Caco-2 (cell line): ENCODE measurements at regions not wholly inside any gene's neighbourhood (a gene's known extent, or its start where the extent isn't known, plus 50 kb on each side); places are given as distances from the start of the nearest gene placed in this dataset.

Experiments
- BruUV-seq: library from RNA; stranded (reverse); fragments of 400-500 nt; replicated peaks from 2 replicates; lab custom pipeline; 2021; lab: Mats Ljungman, UMichigan
- CTCF ChIA-PET: fragments of 300-600 bp; sonication (Branson Sonifier 250); formaldehyde crosslinking; loops from one replicate; lab custom pipeline; 2022; ENCODE audit warnings: antibody characterized with exemption; lab: Charles Lee
- POLR2A ChIA-PET: fragments of 300-600 bp; sonication (Branson Sonifier 250); formaldehyde crosslinking; loops from one replicate; lab custom pipeline; 2022; ENCODE audit warnings: antibody characterized with exemption; lab: Charles Lee
- DNase-seq, 2 experiments: peaks; one replicate each; pipeline versions ENCODE4 v3.0.0 to v3.0.0-alpha.2; 2020 to 2022
- H3K27me3 ChIP-seq: replicated peaks from 2 replicates; pipeline ENCODE4 v1.6.0; 2011; ENCODE audit warnings: low read length; ENCODE audit not compliant: control insufficient read depth, insufficient read depth
- H3K36me3 ChIP-seq: 2 replicates; pipeline ENCODE4 v1.5.1; 2011; ENCODE audit warnings: low read length; ENCODE audit not compliant: control insufficient read depth, insufficient read depth
- H3K4me1 ChIP-seq: fragments of 250-450 bp; sonication (Bioruptor Pico); 2 replicates; pipeline ENCODE4 v1.5.1; 2020; ENCODE audit warnings: mild to moderate bottlenecking
- H3K4me3 ChIP-seq: 2 replicates; pipeline ENCODE4 v1.5.1; 2011; ENCODE audit warnings: low read depth, mild to moderate bottlenecking, control low read depth, low read length
- H3K9me3 ChIP-seq: fragments of 250-450 bp; sonication (Bioruptor Pico); 2 replicates; pipeline ENCODE4 v1.5.1; 2020; ENCODE audit warnings: mild to moderate bottlenecking, moderate library complexity
- H3K27ac Mint-ChIP-seq: one replicate; pipeline ENCODE4 v1.8.0; 2022; ENCODE audit warnings: mixed read lengths; ENCODE audit not compliant: unreplicated experiment
- H3K27me3 Mint-ChIP-seq: one replicate; pipeline ENCODE4 v1.8.0; 2022; ENCODE audit warnings: mixed read lengths; ENCODE audit not compliant: insufficient read depth, unreplicated experiment
- H3K36me3 Mint-ChIP-seq: one replicate; pipeline ENCODE4 v1.8.0; 2022; ENCODE audit warnings: mild to moderate bottlenecking, mixed read lengths; ENCODE audit not compliant: insufficient read depth, unreplicated experiment
- H3K4me1 Mint-ChIP-seq: one replicate; pipeline ENCODE4 v1.8.0; 2022; ENCODE audit warnings: low read depth, mixed read lengths; ENCODE audit not compliant: unreplicated experiment
- H3K4me3 Mint-ChIP-seq: one replicate; pipeline ENCODE4 v1.8.0; 2022; ENCODE audit warnings: mild to moderate bottlenecking, moderate library complexity, mixed read lengths; ENCODE audit not compliant: unreplicated experiment
- H3K9me3 Mint-ChIP-seq: one replicate; pipeline ENCODE4 v1.8.0; 2022; ENCODE audit warnings: mixed read lengths; ENCODE audit not compliant: unreplicated experiment
- intact Hi-C: fragments of 100-400 bp; cut with micrococcal nuclease; formaldehyde crosslinking; loops from one replicate; pipeline ENCODE4 v1.10.0; 2022; ENCODE audit not compliant: unreplicated experiment
- TF ChIP-seq, protein P1 (sequence below), 2 experiments: fragments of 200-600 bp in 1 of 2; IDR thresholded peaks; 1 replicate in 1 of 2; 2 replicates in 1 of 2; pipeline versions ENCODE4 v1.5.1 to v1.8.0; 2011 to 2022; ENCODE audit warnings: antibody characterized with exemption in 1 of 2, control low read depth in 1 of 2, inconsistent platforms in 1 of 2, low read depth in 1 of 2, low read length in 1 of 2, mild to moderate bottlenecking in 1 of 2, moderate library complexity in 1 of 2; ENCODE audit not compliant: insufficient read depth in 1 of 2, severe bottlenecking in 1 of 2, unreplicated experiment in 1 of 2

DNA sequence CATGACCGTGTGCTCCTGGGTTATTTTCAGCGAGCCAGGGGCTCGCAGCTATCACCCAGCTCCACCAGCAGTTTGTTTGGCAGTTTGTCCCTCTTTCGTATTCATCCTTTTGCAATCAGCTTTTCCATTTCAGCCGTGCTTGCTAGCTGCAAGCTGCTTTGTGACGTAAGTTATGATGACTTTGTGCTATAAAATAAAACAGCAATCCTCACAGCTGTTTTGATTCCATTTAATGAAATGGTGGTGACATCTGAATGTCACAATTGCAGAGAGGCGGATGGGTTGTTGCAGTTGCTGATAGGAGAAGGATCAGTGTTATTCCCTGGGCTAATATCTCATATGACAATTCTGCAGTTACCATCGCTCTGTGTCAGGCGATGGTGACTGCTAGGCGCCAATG, 251.7 kb downstream of the SNX10 start:
- H3K27me3 ChIP-seq: no peaks in the 10 kb centered on the region; the same call in 1 of the 2 replicates
- Mint-ChIP-seq H3K4me3 (no peak overlapping the region), H3K36me3 (no peaks in the 10 kb centered on the region), H3K4me1 (no peaks in the 10 kb centered on the region), H3K27ac (no peak overlapping the region), H3K27me3 (peaks cover 24% of the 10 kb centered on the region), H3K9me3 (no peaks in the 10 kb centered on the region)
- ChIA-PET CTCF (no interaction called here), POLR2A (no interaction called here)
- no peaks in the 10 kb centered on the region for H3K36me3 ChIP-seq
- no peak for DNase-seq
- H3K9me3 ChIP-seq: no peaks in the 10 kb centered on the region
- TF ChIP-seq, protein P1, sequence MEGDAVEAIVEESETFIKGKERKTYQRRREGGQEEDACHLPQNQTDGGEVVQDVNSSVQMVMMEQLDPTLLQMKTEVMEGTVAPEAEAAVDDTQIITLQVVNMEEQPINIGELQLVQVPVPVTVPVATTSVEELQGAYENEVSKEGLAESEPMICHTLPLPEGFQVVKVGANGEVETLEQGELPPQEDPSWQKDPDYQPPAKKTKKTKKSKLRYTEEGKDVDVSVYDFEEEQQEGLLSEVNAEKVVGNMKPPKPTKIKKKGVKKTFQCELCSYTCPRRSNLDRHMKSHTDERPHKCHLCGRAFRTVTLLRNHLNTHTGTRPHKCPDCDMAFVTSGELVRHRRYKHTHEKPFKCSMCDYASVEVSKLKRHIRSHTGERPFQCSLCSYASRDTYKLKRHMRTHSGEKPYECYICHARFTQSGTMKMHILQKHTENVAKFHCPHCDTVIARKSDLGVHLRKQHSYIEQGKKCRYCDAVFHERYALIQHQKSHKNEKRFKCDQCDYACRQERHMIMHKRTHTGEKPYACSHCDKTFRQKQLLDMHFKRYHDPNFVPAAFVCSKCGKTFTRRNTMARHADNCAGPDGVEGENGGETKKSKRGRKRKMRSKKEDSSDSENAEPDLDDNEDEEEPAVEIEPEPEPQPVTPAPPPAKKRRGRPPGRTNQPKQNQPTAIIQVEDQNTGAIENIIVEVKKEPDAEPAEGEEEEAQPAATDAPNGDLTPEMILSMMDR (IDR thresholded peaks at IDR 0.05; ENCODE audit: insufficient read depth in 1 of 2, low read depth in 1 of 2, low read length in 1 of 2, severe bottlenecking in 1 of 2, unreplicated experiment in 1 of 2): no peak
- no peaks in the 10 kb centered on the region for H3K4me1 ChIP-seq
- intact Hi-C loops: no loop called here
- no TSS peak for BruUV-seq
- H3K4me3 ChIP-seq: no peak overlapping the region

DNA sequence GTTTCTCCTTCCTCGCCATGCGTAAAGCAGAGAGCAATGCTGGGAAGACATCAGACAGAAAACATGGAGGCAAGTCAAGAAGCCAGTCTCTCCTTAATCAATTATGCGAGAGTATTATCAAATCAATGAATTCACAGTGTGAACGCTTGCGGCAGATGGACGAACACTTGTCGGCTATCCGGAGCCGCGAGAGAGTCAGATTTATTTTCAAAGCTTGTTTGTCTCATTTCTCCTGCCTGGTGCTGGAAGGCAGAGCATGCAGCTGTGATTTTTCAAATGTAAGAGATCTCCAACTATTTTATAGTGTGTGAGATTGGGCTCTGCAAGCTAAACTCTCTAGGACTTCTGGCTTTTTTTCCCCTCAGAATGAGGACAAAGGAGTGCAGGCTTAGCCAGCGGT, 252.3 kb downstream of the SNX10 start:
- H3K27me3 Mint-ChIP-seq: peaks cover 26% of the 10 kb centered on the region
- no peak for DNase-seq
- Histone ChIP-seq H3K36me3 (no peaks in the 10 kb centered on the region), H3K4me3 (no peak overlapping the region), H3K9me3 (no peaks in the 10 kb centered on the region), H3K4me1 (no peaks in the 10 kb centered on the region), H3K27me3 (no peaks in the 10 kb centered on the region; the same call in 1 of the 2 replicates)
- no peak overlapping the region for H3K27ac Mint-ChIP-seq
- TF ChIP-seq, protein P1 (IDR thresholded peaks at IDR 0.05; ENCODE audit: insufficient read depth in 1 of 2, low read depth in 1 of 2, low read length in 1 of 2, severe bottlenecking in 1 of 2, unreplicated experiment in 1 of 2): no peak
- ChIA-PET CTCF (no interaction called here), POLR2A (no interaction called here)
- BruUV-seq: no TSS peak
- no peak overlapping the region for H3K4me3 Mint-ChIP-seq
- no peaks in the 10 kb centered on the region for H3K9me3 Mint-ChIP-seq
- H3K36me3 Mint-ChIP-seq: no peaks in the 10 kb centered on the region
- intact Hi-C loops: no loop called here
- H3K4me1 Mint-ChIP-seq: no peaks in the 10 kb centered on the region

DNA sequence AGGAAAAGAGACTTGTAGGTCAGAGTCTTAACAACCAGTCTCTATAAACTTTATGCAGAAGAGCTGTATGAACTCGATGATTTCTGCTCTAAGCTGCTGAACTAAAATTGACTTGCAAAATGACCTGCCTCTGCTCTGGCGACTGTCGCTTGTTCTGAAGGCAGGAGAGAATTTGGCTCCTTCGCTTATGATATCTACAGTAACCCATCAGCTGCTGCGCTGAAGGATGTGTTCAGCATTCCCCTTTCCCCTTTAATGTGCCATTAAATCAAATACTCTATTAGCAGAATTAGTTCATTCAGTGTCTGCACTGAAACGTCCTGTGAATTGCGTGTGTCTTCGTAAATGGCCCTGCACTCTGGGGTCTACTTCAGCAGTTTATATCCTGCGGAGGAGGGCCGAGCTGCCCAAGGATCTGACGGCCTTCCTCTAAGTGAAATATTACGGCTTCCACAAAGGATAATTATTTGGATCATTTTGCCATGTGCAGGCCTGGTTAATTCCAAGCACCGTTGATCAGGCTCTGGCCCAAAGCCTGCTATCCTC, 254.9 kb downstream of the SNX10 start:
- Mint-ChIP-seq H3K36me3 (no peaks in the 10 kb centered on the region), H3K4me3 (no peak overlapping the region), H3K27ac (no peak overlapping the region), H3K27me3 (peaks cover 24% of the 10 kb centered on the region), H3K9me3 (no peaks in the 10 kb centered on the region), H3K4me1 (no peaks in the 10 kb centered on the region)
- intact Hi-C loops: no loop called here
- no peak for DNase-seq
- no peaks in the 10 kb centered on the region for H3K36me3 ChIP-seq
- H3K4me3 ChIP-seq: no peak overlapping the region
- ChIA-PET CTCF (interaction anchor here (1.0 kb wide), 1 partner anchor 17 kb away, joined by 4 read pairs; no protein-coding TSS in a partner anchor), POLR2A (no interaction called here)
- no peaks in the 10 kb centered on the region for H3K4me1 ChIP-seq
- no TSS peak for BruUV-seq
- H3K9me3 ChIP-seq: no peaks in the 10 kb centered on the region
- TF ChIP-seq, protein P1 (IDR thresholded peaks at IDR 0.05; ENCODE audit: insufficient read depth in 1 of 2, low read depth in 1 of 2, low read length in 1 of 2, severe bottlenecking in 1 of 2, unreplicated experiment in 1 of 2): no peak
- peaks cover 2% of the 10 kb centered on the region for H3K27me3 ChIP-seq
